Adrenal gland (tissue), 9 donors: ENCODE measurements at regions not wholly inside any gene's neighbourhood (a gene's known extent, or its start where the extent isn't known, plus 50 kb on each side); places are given as distances from the start of the nearest gene placed in this dataset.

Source experiments
- DNase-seq, 7 donors: peaks; one replicate each; pipeline ENCODE4 v3.0.0-alpha.2; 2019 to 2020
- H3K27ac ChIP-seq, 5 donors: fragments of 200-600 bp; sonication (generic) in 4 of 5; 1 replicate in 3 of 5; 2 replicates in 2 of 5; pipeline versions ENCODE4 v1.5.1 to v1.8.0; 2016 to 2020; ENCODE audit warnings: mild to moderate bottlenecking in 1 of 5
- H3K27me3 ChIP-seq: fragments of 200-600 bp; 2 replicates; pipeline ENCODE4 v1.8.0; 2021
- H3K36me3 ChIP-seq, 2 donors: fragments of 200-600 bp; replicated peaks in 1 of 2; 1 replicate in 1 of 2; 2 replicates in 1 of 2; pipeline versions ENCODE4 v1.5.1 to v1.8.0; 2018 to 2022
- H3K4me1 ChIP-seq, 2 donors: fragments of 200-600 bp; replicated peaks in 1 of 2; 1 replicate in 1 of 2; 2 replicates in 1 of 2; pipeline versions ENCODE4 v1.5.1 to v1.8.0; 2018 to 2021
- H3K4me3 ChIP-seq, 4 donors: fragments of 200-600 bp; sonication (generic) in 3 of 4; one replicate each; pipeline ENCODE4 v1.5.1; 2016 to 2018
- H3K9me3 ChIP-seq, 3 donors: fragments of 200-600 bp; sonication (generic) in 1 of 3; replicated peaks in 1 of 3; 1 replicate in 2 of 3; 2 replicates in 1 of 3; pipeline versions ENCODE4 v1.5.1 to v1.8.0; 2016 to 2021
- CTCF ChIP-seq, 6 experiments: fragments of 450-650 bp in 4 of 6; fragments of 200-600 bp in 2 of 6; sonication (generic) in 1 of 6; IDR thresholded peaks; 1 replicate in 5 of 6; 2 replicates in 1 of 6; pipeline versions ENCODE4 v1.5.1 to v1.8.0; 2016 to 2021; ENCODE audit warnings: antibody characterized with exemption in 6 of 6, mild to moderate bottlenecking in 2 of 6, moderate library complexity in 1 of 6
- POLR2A ChIP-seq, 2 donors: fragments of 450-650 bp; IDR thresholded peaks; one replicate each; pipeline ENCODE4 v1.6.1; 2017; ENCODE audit warnings: antibody characterized with exemption in 2 of 2, mild to moderate bottlenecking in 2 of 2, moderate library complexity in 1 of 2
- WGBS, 4 donors: extraction: QIAGEN DNeasy Blood & Tissue Kit in 2 of 4; methylation state at CpG; one replicate each; pipeline versions ENCODE4 v1.1.5 to v1.1.7; 2013 to 2017; 5-methylcytosine and 5-hydroxymethylcytosine counted together
- intact Hi-C, 2 donors: fragments of 100-400 bp; cut with DNase I; formaldehyde crosslinking; loops; one replicate each; pipeline versions ENCODE4 v1.14.1 to v1.15.0; 2022 to 2023
- donor health status: healthy with polysubstance abuse.
- donor health status: Bipolar disorder and iron deficiency.
- donor health status: DM: yes; HTN: yes; CAD: no.
- donor health status: DM: no; HTN: no; CAD: no.
- donor health status: DM: no; HTN: no; CAD: no.

- Histone ChIP-seq H3K27me3 (no peaks in the 10 kb centered on the region), H3K27ac (no peak overlapping the region), H3K36me3 (no peaks in the 10 kb centered on the region), H3K4me3 (no peak overlapping the region), H3K9me3 (no peaks in the 10 kb centered on the region), H3K4me1 (no peaks in the 10 kb centered on the region)
- WGBS, 4 donors, result 80 to 100% (median 89%) methylated on average over 1 to 4 of the region's 4 CpGs
- TF ChIP-seq CTCF (IDR thresholded peaks at IDR 0.05) (no peak), POLR2A (IDR thresholded peaks at IDR 0.05) (no peak)
- intact Hi-C loops, result no loop called here
- peak in 2 of 7 donors; percentile 1 to 12 for DNase-seq
Measured at GRCh38 chr11:69374946-69375310, 81.0 kb downstream of the MYEOV start.

DNA sequence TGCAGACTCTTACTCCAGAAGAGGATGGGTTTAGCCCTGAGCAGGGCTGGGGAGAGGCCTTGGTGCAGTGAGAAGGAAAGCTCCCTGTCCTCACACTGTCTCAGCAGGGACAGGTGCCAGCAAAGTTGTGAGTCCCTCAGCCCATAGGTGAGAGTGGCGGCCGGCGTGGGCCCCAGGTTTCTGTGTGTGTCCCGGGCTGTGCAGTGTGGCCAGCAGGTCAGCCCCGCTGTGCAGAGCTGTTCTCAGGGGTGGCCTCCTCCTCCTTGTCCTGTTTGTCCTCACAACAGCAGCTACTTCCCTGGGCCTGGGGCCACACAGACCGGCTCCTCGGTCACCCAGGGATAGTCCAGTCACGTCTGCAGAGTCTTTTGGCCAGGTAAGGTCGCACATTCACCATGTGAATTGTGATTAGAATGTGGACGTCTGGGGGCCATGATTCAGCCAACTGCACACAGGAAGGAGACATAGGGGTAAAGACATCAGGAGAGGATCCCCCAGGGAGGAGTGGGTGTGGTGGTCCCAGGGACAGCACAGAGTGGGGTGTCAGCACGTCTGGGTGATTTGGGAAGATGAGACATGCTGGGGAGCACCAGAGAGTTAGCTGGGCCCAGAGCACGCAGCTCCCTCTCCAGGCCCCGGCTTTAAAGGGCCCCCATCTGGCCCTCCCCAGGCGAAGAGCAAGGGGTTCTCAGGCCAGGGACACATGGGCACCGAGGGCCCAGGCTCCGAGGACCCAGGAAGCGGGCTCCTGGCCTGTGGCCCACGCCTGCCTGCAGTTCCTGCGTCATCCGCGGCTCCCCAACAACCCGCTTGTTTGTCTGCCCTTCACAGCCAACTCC is 81.6 kb downstream of the MYEOV start:
- H3K4me1 ChIP-seq, result no peaks in the 10 kb centered on the region
- H3K9me3 ChIP-seq, result no peaks in the 10 kb centered on the region
- H3K27me3 ChIP-seq, result no peaks in the 10 kb centered on the region
- no peak overlapping the region for H3K4me3 ChIP-seq
- WGBS, 4 donors, result 88 to 93% (median 91%) methylated on average over 14 to 22 of the region's 22 CpGs
- DNase-seq, result peak in 3 of 7 donors; percentile 3 to 11 (median 10)
- H3K27ac ChIP-seq, result no peak overlapping the region
- no peaks in the 10 kb centered on the region for H3K36me3 ChIP-seq
- intact Hi-C loops, result no loop called here
- TF ChIP-seq POLR2A (IDR thresholded peaks at IDR 0.05), result no peak
- TF ChIP-seq CTCF (IDR thresholded peaks at IDR 0.05), result no peak

DNA sequence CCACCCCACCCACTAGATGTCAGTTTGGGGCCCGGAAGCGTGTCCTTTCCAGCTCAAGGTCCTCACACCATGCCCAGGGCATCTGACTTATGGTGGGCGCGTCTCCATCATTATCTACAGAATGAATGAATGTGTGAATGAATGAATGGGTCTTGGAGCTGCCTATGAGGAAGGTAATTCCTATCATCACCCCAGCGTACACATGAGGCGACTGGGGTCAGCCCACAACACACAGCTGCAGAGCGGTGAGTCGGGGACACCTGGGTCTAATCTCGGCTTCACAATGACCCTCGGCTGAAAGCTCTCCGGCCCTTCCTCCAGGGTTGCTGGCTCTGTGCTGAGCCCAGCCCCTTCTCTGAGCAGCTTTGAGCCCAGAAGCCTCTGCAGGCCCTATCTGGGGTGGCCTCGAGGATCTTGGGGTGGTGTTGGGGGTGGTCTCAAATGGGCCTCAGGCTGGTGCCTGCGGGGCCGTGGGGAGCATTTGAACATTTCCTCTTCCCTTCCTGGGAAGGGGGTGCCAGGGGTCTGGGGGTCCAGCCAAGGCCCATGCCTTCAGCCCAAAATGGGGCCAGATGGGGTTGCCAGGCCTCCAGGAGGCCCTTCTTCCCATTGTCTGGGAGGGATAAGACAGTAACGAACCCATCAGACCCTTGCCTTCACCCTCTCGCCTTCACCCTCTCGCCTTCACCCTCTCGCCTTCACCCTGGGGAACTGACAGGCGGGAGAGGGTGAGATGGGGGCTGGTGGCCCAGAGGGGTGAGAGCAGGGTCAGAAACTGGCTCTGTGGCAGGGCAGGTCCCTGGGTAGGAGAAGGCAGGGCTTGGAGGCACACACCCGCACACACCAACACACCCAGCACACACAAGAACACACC is 82.4 kb downstream of the MYEOV start:
- TF ChIP-seq POLR2A (IDR thresholded peaks at IDR 0.05) (no peak), CTCF (IDR thresholded peaks at IDR 0.05) (no peak)
- H3K4me3 ChIP-seq, result no peak overlapping the region
- 84 to 92% (median 89%) methylated on average over 10 to 20 of the region's 20 CpGs for WGBS, 4 donors
- no peak overlapping the region for H3K27ac ChIP-seq
- H3K36me3 ChIP-seq, result no peaks in the 10 kb centered on the region
- H3K9me3 ChIP-seq, result no peaks in the 10 kb centered on the region
- no peaks in the 10 kb centered on the region for H3K4me1 ChIP-seq
- intact Hi-C loops, result no loop called here
- no peaks in the 10 kb centered on the region for H3K27me3 ChIP-seq
- DNase-seq, result peak in 1 of 7 donors; percentile 3
